ENCODE measurements at regions not wholly inside any gene's neighbourhood (a gene's known extent, or its start where the extent isn't known, plus 50 kb on each side); places are given as distances from the start of the nearest gene placed in this dataset.
A peak's percentile ranks its signal among the peaks of the same experiment; 100 is the strongest.

GRCh38 chr15:38002883-38003477, 68.5 kb downstream of the TMCO5A start:
- H3K9me3 ChIP-seq = peaks cover 0 to 4% of the 10 kb centered on the region in 2 donors
- no peaks in the 10 kb centered on the region for H3K27me3 ChIP-seq
- H3K27ac ChIP-seq = no peak overlapping the region
- no peaks in the 10 kb centered on the region for H3K4me1 ChIP-seq
- TF ChIP-seq POLR2AphosphoS5 (IDR thresholded peaks at IDR 0.05) = no peak
- TF ChIP-seq, protein P1, sequence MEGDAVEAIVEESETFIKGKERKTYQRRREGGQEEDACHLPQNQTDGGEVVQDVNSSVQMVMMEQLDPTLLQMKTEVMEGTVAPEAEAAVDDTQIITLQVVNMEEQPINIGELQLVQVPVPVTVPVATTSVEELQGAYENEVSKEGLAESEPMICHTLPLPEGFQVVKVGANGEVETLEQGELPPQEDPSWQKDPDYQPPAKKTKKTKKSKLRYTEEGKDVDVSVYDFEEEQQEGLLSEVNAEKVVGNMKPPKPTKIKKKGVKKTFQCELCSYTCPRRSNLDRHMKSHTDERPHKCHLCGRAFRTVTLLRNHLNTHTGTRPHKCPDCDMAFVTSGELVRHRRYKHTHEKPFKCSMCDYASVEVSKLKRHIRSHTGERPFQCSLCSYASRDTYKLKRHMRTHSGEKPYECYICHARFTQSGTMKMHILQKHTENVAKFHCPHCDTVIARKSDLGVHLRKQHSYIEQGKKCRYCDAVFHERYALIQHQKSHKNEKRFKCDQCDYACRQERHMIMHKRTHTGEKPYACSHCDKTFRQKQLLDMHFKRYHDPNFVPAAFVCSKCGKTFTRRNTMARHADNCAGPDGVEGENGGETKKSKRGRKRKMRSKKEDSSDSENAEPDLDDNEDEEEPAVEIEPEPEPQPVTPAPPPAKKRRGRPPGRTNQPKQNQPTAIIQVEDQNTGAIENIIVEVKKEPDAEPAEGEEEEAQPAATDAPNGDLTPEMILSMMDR (IDR thresholded peaks at IDR 0.05) = peak in 2 of 3 donors; percentile 53 to 54
- H3K36me3 ChIP-seq = no peaks in the 10 kb centered on the region
- intact Hi-C loops (cut with DNase I; ENCODE audit: low total_unique reads) = loop anchor here (10.0 kb wide), 1 partner anchor 352 kb away; no protein-coding TSS in a partner anchor
- DNase-seq (ENCODE audit: low spot score in 2 of 2) = no peak
- no peak overlapping the region for H3K4me3 ChIP-seq

DNA sequence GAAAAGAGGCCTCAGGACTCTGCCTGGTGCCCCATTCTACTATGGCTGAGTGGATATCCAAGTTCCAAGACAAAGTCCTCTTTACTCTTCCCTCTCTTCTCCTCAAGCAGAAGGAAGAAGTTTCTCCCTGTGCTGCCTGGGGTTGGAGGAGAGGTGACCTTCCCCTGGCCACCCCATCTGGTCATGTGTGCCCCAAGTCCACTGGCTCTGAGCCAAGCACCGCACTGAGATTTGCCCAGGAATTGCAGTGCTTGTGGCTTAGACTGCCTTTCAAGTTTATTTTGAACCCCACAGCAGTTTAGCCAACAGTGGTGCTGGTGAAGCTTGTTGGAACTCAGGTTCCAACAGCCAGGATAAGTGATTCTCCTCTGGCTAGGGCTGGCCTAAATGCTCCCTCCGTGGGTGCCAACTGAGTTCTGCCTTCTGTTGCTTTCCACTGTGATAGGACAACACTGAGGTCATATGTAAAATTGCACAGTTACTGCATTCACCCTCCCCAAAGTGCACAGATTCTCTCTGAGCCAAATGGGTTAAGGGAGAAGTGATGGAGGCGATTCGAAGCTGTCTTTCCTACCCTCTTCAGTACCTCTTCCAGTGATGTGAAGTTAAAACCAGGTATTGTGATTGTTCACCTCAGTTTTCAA, 69.9 kb downstream of the TMCO5A start:
- DNase-seq (ENCODE audit: low spot score in 2 of 2) = no peak
- H3K36me3 ChIP-seq = no peaks in the 10 kb centered on the region
- no peak overlapping the region for H3K4me3 ChIP-seq
- intact Hi-C loops (cut with DNase I; ENCODE audit: low total_unique reads) = loop anchor here (10.0 kb wide), 1 partner anchor 350 kb away; no protein-coding TSS in a partner anchor
- TF ChIP-seq POLR2AphosphoS5 (IDR thresholded peaks at IDR 0.05) (no peak), POLR2A (IDR thresholded peaks at IDR 0.05) (no peak)
- TF ChIP-seq, protein P1 (IDR thresholded peaks at IDR 0.05) = no peak
- no peaks in the 10 kb centered on the region for H3K9me3 ChIP-seq
- no peak overlapping the region for H3K27ac ChIP-seq
- no peaks in the 10 kb centered on the region for H3K27me3 ChIP-seq
- no peaks in the 10 kb centered on the region for H3K4me1 ChIP-seq

DNA sequence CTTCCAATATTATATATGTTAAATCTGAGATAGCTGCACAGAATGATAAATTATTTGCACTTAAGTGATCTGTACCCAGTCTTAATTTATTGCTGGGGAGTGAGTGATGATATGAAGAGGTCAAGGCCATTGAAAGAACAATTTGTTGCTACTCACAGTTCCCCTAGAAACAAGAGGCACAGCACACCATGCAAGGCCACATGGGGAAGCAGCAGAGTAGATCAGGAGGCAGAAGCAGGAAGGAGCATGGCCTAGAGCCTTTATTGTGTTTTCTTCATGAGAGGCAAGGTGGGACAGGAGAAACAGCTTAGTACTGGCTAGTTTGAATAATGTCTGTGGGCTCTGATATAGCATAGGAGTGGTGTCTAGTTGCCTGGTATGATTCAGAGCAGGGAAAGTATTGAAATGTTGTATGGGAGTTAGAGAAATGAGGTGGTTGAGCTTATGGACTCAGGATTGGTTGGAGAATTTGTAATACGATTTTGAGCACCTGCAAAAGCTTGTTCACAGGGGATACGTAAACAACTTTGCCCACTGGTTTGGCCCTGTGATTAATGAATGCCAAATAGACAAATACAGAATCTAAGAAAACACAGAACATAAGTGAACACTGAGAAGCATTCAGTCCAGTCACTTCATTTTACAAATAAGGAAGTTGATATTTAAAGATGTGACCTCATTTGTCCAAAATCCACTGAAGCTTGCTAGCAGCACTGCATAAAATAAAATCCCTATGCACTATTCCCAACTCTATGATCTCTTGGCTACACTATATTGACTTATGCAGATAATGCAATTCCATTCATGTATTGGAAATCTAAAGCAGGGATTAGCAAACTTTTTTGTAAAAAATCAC, 71.7 kb downstream of the TMCO5A start:
- TF ChIP-seq POLR2A (IDR thresholded peaks at IDR 0.05) = no peak
- TF ChIP-seq, protein P1 (IDR thresholded peaks at IDR 0.05) = no peak
- TF ChIP-seq POLR2AphosphoS5 (IDR thresholded peaks at IDR 0.05) = no peak
- no peaks in the 10 kb centered on the region for H3K9me3 ChIP-seq
- H3K4me1 ChIP-seq = no peaks in the 10 kb centered on the region
- H3K4me3 ChIP-seq = no peak overlapping the region
- H3K27me3 ChIP-seq = no peaks in the 10 kb centered on the region
- no peak for DNase-seq (ENCODE audit: low spot score in 2 of 2)
- intact Hi-C loops (cut with DNase I; ENCODE audit: low total_unique reads) = loop anchor here (10.0 kb wide), 1 partner anchor 349 kb away; no protein-coding TSS in a partner anchor
- no peak overlapping the region for H3K27ac ChIP-seq
- no peaks in the 10 kb centered on the region for H3K36me3 ChIP-seq

- DNase-seq (ENCODE audit: low spot score in 2 of 2) = no peak
- H3K36me3 ChIP-seq = no peaks in the 10 kb centered on the region
- H3K9me3 ChIP-seq = no peaks in the 10 kb centered on the region
- H3K4me3 ChIP-seq = no peak overlapping the region
- no peaks in the 10 kb centered on the region for H3K4me1 ChIP-seq
- intact Hi-C loops (cut with DNase I; ENCODE audit: low total_unique reads) = loop anchor here (10.0 kb wide), 1 partner anchor 524 kb away; no protein-coding TSS in a partner anchor
- no peaks in the 10 kb centered on the region for H3K27me3 ChIP-seq
- H3K27ac ChIP-seq = no peak overlapping the region
- TF ChIP-seq, protein P1 (IDR thresholded peaks at IDR 0.05) = no peak
- TF ChIP-seq POLR2AphosphoS5 (IDR thresholded peaks at IDR 0.05) = no peak
- TF ChIP-seq POLR2A (IDR thresholded peaks at IDR 0.05) = no peak
Observed at GRCh38 chr15:38010395-38010794, 76.0 kb downstream of the TMCO5A start.

Data from breast epithelium (tissue), 4 donors.